Fibroblast of the aortic adventitia (primary cell): ENCODE measurements at regions not wholly inside any gene's neighbourhood (a gene's known extent, or its start where the extent isn't known, plus 50 kb on each side); places are given as distances from the start of the nearest gene placed in this dataset.

Experiments used
- DNase-seq: peaks from one replicate; pipeline ENCODE4 v3.0.0-alpha.2; 2010; ENCODE audit warnings: low read depth
- H3K4me3 ChIP-seq: 2 replicates; pipeline ENCODE4 v1.5.1; 2011; ENCODE audit warnings: low read depth, mild to moderate bottlenecking, control low read depth, low read length, moderate library complexity
- TF ChIP-seq, protein P1 (sequence below): IDR thresholded peaks from 2 replicates; pipeline ENCODE4 v1.5.1; 2011; ENCODE audit warnings: mild to moderate bottlenecking, low read length, control low read depth, inconsistent platforms; ENCODE audit not compliant: insufficient read depth

DNA sequence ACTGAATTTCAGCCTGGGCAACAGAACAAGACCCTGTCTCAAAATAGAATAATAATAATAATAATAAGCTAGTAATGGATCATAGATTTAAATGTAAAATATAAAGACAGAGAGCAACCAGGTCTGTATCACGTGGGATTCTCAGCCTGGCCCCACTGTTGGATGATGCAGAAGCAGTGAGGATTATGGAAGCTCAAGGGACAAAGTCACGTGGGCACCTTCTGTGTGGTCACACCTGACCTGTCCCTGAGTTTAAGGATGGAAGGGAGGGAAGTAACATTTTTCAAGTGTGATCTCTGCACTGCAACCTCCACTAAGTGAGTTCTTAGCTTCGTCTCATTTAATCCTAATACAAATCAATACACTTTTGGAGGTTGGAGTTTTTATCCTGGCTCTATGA is 212.5 kb upstream of the IER5L start:
- H3K4me3 ChIP-seq = no peak overlapping the region
- TF ChIP-seq, protein P1, sequence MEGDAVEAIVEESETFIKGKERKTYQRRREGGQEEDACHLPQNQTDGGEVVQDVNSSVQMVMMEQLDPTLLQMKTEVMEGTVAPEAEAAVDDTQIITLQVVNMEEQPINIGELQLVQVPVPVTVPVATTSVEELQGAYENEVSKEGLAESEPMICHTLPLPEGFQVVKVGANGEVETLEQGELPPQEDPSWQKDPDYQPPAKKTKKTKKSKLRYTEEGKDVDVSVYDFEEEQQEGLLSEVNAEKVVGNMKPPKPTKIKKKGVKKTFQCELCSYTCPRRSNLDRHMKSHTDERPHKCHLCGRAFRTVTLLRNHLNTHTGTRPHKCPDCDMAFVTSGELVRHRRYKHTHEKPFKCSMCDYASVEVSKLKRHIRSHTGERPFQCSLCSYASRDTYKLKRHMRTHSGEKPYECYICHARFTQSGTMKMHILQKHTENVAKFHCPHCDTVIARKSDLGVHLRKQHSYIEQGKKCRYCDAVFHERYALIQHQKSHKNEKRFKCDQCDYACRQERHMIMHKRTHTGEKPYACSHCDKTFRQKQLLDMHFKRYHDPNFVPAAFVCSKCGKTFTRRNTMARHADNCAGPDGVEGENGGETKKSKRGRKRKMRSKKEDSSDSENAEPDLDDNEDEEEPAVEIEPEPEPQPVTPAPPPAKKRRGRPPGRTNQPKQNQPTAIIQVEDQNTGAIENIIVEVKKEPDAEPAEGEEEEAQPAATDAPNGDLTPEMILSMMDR = no peak

DNA sequence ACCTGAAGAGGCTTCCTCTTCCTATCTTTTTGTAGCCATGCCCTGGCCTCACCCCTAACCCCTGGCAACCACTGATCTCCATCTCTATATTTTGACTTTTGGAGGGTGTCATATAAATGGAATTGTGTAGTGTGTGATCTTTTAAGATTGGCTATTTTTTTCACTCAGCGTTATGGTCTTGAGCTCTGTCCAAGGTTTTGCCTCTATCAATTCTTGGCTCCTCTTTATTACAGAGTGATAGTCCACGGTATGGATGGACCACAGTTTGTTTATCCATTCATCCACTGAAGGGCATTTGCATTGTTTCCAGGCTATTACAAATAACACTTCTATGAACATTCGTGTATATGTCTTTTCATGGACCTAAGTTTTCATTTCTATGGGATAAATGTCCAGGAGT is 209.8 kb upstream of the IER5L start:
- TF ChIP-seq, protein P1 = no peak
- H3K4me3 ChIP-seq = no peak overlapping the region
- no peak for DNase-seq

More for the DNA sequence above, 212.5 kb upstream of the IER5L start:
- no peak for DNase-seq

DNA sequence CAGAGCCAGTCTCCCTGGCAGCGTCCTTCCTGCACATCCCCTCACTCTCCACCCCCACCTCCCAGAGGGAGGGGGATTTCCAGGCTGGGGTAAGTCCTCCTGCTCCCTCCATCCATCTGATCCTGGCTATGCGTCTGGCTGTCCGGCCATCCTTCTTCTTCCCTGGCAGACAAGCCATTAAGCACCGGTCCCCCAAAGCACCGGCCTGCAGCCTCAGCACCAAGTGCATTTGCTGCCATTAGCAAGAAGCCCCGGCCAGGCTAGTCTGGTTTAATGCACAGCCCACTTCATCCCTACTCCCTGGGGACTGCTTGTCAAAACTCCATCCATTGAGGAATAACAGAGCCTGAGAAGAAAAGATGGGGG is 208.7 kb upstream of the IER5L start:
- no peak for DNase-seq
- TF ChIP-seq, protein P1 = no peak
- H3K4me3 ChIP-seq = no peak overlapping the region

DNA sequence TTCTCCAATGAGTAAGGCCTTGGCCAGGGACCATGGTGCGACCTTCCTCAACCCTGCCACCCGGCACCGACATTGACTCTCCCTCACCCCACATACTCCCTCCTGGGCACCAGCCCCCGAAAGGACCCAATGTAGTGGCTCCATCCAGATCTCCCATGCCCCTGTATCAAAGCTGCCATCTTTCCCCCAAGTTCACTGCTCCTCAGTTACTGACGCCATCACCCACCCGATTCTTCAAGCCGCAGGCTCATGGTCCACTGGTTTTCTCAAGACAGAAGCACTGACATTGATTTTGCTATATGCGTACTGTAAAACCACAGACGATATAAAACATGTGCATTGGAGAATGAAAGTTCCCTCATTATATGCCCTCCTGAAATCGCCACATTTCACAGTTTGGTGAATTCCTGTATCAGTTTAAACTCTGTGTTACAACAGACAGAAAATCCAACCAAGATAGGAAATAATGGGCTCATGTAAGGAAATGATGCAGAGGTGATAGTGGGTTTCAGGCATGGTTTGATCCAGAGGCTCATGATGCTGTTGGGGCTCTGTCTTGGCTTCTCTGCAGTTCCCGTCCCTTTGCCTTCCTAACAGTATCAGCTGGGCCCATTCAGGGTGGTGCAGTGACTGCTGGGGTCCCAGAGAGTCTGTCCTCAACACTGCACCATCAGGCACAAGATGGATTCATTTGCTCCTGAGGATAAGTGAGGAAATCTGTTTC is 207.3 kb upstream of the IER5L start:
- no peak overlapping the region for H3K4me3 ChIP-seq
- TF ChIP-seq, protein P1 = no peak
- DNase-seq = no peak

DNA sequence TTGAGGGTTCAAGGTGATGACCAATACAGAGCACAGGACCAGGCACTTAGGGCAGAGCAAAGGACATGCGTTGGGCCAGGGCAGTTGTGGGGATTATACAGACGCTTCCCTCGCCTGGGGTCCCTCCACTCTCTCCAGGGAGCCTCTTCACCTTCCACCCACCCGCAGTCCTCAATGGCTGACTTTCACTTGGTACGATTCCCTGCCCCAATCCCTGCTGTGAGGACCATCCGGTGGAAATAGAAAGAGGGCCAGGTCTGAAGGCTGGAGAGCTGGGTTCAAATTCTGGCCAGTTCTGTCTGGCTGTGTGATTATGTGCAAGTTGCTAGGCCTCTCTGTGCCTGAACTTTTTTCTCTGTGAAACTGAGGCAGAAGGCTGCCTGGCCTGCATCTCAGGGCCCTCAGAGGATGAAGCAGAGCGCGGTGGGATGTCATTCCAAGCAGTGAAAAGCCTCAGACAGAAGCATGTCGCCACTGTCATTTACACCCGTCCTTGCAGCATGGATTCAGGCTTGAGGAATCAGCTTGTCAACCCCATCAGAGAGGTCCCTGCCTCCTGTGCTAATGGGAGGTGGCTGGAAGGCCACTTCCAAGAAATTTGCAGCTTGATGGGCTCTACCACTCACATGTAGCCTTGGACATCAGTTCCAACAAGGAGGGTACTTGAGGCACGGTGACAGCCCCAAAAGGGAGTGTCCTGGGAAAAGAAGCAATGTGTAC is 206.6 kb upstream of the IER5L start:
- H3K4me3 ChIP-seq = no peak overlapping the region
- no peak for DNase-seq
- TF ChIP-seq, protein P1 = no peak

DNA sequence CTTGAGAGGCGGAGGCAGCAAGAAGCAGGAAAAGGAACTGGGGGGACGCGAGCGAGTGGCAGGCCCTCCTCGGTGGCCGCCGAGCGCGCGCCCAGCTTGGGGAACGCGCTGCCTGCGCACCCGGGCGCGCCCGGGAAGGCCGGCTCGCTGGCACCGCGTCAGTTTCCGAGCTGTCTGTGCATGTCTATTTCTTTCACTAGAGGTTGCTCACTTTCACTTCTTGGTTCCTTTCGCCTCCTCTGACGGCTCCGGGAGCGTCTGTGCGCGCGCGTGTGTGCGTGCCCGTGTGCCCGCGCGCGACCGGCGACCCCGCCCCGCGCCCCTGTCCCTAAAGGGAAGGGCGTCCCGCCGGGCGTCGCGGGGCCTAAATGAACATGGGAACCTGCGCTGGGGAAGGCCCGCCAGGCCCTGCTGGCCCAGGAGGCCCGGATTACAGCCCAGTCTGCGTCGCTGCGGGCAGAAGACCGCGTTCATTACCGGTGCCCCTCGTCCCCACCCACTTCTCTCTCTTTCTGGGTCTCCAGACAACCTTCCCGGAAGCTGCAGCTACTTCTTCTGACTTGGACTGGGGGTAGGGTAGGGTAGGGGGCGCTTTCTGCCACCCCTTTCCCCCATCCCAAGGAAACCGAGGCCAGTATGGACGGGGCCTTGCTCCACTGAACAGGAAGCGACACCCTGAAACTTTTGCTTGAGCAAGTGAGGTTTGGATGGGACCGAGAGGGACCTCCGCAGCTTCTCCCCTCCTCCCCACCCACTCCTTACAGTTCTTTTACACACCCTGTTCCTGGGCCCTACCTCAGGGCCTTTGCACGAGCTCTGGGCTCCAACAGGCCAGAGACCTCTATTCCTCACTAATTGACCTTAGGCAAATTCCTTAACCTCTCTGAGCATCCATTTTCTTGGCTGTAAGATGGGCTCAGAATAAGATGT is 205.8 kb upstream of the IER5L start:
- peak; percentile 70 for DNase-seq
- peak overlapping the region; percentile 47 for H3K4me3 ChIP-seq
- TF ChIP-seq, protein P1 = no peak
